NCI-H2081 (cell line): ENCODE measurements at regions not wholly inside any gene's neighbourhood (a gene's known extent, or its start where the extent isn't known, plus 50 kb on each side); places are given as distances from the start of the nearest gene placed in this dataset.
"Not testable (repeated sequence)": the region's sequence is repeated elsewhere in the genome, so short reads cannot be mapped to it uniquely, and the experiment has no call there.

Experiments used
- DNase-seq, 2 experiments: peaks; one replicate each; lab custom pipeline; 2025; lab: John Stamatoyannopoulos, UW

GRCh38 chr6:57708061-57708460 is 390.6 kb downstream of the PRIM2 start:
- DNase-seq: not testable (repeated sequence)

- DNase-seq: not testable (repeated sequence)
Observed at GRCh38 chr6:57722546-57722945, 405.1 kb downstream of the PRIM2 start.

GRCh38 chr6:57723815-57724401 is 406.5 kb downstream of the PRIM2 start:
- not testable (repeated sequence) for DNase-seq

- DNase-seq: not testable (repeated sequence)
Observed at GRCh38 chr6:57729407-57729806, 412.0 kb downstream of the PRIM2 start.

GRCh38 chr6:57730726-57731125 is 413.3 kb downstream of the PRIM2 start:
- DNase-seq: not testable (repeated sequence)

DNA sequence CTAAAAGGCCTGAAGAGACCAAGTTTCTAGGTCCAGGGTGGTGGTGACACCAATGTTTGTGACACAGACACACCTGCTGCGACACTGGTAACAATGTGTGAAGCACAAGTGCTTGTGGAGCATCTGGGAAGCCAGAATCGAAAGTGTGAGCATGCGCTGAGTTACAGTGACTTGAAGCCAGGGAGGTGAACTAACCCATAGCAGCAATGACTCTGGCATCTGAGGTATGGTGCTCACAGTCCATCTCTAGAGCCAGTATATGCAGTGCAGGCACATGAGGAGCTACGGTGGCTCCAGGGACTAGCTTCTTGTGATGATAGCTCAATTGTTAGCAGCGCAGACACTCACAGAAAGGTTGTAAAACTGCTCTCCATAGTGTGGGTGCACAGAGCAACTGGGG is 430.3 kb downstream of the PRIM2 start:
- DNase-seq: not testable (repeated sequence)

- not testable (repeated sequence) for DNase-seq
Observed at GRCh38 chr6:57759850-57760249, 442.4 kb downstream of the PRIM2 start.

- not testable (repeated sequence) for DNase-seq
Observed at GRCh38 chr6:57792720-57793397, 475.4 kb downstream of the PRIM2 start.

- not testable (repeated sequence) for DNase-seq
Observed at GRCh38 chr6:57793398-57793762, 475.9 kb downstream of the PRIM2 start.

DNA sequence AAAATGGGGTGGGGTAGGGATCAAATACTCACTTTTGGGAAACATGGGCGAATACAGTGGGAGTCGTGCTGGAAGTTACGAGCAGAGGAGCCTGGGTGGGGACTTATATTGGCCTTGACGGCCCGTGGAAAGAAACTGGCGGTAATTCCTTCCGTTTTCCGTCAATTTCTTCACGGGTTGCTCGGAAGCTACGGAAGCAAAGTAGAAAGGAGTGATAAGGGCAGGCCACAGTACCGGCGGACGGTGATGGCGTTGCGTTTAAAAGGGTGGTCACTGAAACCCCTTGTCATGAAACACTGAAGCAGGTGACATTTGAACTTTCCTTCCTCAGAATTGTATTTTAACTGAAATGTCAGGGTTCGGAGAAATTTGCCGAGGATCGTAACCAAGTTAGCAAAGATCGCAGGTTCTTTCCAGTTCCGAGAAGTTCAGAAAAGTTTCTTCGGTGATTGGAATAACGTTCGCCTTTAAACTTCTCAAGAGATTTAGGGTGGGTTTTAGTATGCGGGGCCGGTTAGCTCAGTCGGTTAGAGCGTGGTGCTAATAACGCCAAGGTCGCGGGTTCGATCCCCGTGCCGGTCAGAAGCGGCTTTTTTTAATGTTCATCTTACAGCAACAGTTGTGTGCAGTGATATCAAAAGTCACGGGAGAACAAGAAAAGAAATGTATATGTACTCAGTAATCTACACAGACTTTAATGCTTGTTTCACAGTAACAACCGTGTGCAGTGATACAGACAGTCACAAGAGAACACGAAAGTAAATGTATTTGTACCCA is 482.5 kb downstream of the PRIM2 start:
- not testable (repeated sequence) for DNase-seq

DNA sequence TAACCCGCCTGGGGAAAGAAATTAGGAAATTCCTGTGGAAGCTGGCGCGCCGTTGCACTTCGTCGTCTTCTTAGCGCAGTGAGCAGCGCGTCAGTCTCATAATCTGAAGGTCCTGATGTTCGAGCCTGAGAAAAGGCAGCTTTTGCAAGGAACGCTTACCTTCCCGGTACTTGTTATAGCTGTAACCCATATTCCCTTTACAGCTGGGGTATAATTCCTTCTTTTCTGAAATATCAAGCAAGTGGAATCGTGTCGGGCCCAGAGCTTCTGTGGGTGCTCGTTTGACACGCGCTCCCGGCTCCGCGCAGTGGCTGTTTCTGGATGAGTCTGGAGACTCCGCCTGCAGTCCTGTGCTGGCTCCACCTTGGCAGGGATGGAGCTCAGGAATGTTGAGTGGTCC is 491.2 kb downstream of the PRIM2 start:
- not testable (repeated sequence) for DNase-seq

DNA sequence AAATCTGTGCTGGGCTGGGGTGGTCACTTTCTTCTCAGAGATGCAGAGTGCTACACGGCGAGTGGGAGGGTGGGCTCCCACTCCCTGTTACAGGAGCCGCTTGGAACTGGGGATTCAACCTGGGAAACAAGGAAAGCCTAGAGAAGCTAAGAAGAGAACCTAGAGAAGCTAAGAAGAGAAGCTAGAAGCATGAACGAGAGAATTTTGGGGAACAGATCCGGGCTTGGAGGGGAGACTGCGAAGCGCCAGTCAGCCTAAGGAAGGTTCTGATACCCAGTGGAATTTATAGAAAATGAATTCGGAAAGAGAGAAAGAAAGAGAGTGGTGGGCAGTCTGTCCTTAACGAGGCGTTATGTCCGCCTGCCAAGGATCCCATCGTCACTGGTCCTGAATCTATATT is 492.0 kb downstream of the PRIM2 start:
- not testable (repeated sequence) for DNase-seq

GRCh38 chr6:57813271-57814075 is 496.0 kb downstream of the PRIM2 start:
- DNase-seq: not testable (repeated sequence)

DNA sequence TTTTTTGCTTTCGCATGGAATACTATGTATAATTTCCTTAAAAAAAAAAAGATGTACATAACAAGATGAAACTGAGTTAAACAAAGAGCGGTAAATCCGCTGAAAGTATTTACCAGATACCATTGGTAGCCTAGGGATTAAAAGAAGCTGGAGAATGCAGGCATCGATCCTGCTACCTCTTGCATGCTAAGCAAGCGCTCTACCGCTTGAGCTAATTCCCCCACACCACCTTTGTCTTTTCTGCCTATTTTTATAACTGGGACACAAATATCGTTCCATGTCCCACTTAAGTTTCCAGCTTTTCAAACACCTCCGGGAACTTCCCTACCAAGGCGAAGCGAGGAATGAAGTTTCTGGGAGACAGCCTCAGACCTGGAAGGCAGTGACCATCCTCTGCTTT is 498.4 kb downstream of the PRIM2 start:
- not testable (repeated sequence) for DNase-seq

- DNase-seq: not testable (repeated sequence)
Observed at GRCh38 chr6:57821325-57821724, 503.9 kb downstream of the PRIM2 start.

GRCh38 chr6:57822448-57822847 is 505.0 kb downstream of the PRIM2 start:
- DNase-seq: not testable (repeated sequence)

DNA sequence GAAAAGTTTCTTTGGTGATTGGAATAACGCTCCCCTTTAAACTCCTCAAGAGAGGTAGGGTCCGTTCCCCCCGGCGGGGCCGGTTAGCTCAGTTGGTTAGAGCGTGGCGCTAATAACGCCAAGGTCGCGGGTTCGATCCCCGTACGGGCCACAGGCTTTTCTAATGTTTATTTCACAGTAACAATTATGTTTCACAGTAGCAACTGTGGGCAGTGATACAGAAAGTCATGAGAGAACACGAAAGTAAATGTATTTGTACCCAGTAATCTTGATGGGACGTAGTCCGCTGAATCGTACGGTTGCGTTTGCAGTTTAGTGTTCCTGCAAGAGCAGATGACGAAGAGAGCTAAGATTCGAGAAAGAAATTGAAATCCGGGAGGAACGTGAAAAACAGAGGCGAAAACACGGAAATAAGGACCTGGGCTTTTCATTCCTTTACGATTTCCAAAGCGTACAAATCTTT is 505.5 kb downstream of the PRIM2 start:
- DNase-seq: no peak

GRCh38 chr6:57837622-57838209 is 520.3 kb downstream of the PRIM2 start:
- DNase-seq: peak in 1 of 2 experiments; percentile 67

DNA sequence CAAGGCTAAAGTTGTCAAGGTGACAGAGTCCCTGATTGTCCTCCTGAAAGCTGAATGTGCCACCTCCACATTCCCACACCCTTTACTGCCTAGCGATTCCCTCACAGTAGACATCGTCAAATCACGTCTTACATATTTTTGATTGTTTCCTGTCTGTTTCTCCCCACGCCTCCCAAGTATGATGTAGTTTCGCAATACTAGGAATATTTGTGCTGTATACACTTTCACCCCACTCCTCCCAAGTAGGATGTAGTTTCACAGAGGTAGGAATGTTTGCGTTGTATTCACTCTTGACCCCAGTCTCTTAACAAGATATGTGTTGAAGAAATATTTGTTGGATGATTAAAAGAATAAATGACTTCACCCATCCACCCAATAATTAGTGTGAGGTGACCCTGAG is 524.1 kb downstream of the PRIM2 start:
- not testable (repeated sequence) for DNase-seq

- peak in 1 of 2 experiments; percentile 24 for DNase-seq
Observed at GRCh38 chr6:57853745-57854407, 536.4 kb downstream of the PRIM2 start.
